G401.6 (cell line): ENCODE measurements at regions not wholly inside any gene's neighbourhood (a gene's known extent, or its start where the extent isn't known, plus 50 kb on each side); places are given as distances from the start of the nearest gene placed in this dataset.

ENCODE experiments used
- FAIRE-seq: peaks from 2 replicates; lab custom pipeline; 2012; peaks lifted over from hg19 to GRCh38; lab: Jason Lieb, UNC

DNA sequence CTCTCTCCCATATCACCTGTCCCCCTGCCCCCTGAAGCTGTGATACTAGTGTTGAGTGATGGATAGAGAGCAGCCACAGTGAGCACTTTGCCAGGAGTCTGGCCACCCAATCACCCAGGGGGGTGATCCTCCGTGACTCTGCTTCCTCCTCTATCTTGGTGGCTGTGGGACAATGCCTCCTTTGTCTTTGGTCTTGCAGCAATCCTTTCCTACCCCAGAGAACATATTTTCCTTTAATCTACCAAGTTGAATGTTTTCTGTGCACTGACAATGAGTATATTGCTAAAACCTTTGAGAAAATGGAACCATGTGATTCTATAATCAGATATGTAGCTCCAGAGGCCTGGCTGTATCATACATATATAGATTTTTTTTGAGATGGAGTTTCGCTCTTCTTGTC, 58.1 kb upstream of the HEPHL1 start:
- no peak for FAIRE-seq

- no peak for FAIRE-seq
Measured at GRCh38 chr11:93967258-93967657, 53.9 kb upstream of the HEPHL1 start.

DNA sequence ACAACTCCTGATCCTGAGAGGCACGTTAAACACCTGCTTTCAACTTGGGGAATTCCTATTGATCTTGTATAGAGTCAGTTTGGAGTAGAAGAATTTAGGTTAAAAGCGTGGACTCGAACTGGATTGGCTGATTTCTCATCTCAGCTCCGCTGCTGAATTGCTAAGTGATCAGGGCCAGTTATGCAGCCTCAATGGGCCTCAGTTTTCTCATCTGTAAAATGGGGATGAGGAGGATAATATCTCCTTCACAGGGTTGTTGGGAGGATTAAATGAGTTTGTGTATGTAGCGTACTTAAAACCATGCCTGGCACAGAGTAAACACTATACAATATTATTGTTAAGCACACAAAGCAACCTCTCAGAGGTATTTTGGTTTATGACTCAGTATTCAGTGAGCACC, 53.2 kb upstream of the HEPHL1 start:
- FAIRE-seq, result no peak

DNA sequence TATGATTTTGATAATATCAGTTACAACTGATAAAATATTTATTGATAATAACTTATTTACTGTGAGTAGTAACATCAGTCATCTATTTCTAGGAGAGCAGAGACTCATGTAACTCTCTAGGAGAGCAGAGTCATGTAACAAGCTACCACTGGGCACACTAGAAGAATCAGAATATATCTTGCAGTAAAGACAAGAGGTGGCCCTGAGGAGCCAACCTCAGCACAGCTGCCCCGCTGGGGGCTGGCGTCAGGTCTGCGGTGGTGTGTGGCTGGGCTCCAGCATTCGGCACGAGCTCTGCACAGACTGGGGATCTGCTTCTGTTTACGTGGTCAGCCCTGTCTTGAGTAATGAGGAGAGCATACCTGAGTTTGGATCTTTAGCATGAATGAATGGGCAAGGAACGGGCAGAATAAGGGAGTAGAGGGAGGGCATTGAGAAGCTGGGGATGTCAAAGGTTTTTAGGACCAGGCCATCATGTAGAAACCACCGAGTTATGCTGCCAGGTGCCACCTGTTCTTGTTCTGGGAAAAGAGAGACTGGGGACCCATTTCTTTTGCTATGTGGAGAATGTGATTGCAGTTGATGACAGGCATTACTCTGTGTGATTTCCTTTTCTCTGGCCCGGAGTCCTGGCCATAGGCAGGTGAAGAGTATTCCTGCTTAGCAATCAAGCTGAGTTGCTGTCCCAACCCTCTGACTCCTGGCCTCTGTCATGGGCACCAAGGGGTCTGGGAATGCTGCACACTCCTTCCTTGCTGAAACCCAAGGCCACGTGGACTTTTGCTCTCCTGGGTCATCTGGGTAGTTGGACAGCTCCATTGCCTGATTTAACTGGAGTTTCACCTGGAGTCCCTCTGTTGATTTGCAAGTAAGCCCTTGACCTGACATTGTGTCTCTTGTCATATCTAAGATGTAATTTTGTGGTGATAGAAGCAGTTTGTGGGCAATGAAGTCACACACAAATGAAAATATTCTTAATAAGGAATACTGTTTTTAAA, 50.9 kb upstream of the HEPHL1 start:
- FAIRE-seq, result no peak
